HG03196 (cell line): ENCODE measurements at regions not wholly inside any gene's neighbourhood (a gene's known extent, or its start where the extent isn't known, plus 50 kb on each side); places are given as distances from the start of the nearest gene placed in this dataset.
"Not testable (repeated sequence)": the region's sequence is repeated elsewhere in the genome, so short reads cannot be mapped to it uniquely, and the experiment has no call there.

Experiments used
- ATAC-seq: cut with Tn5 transposase; IDR thresholded peaks from one replicate; pipeline ENCODE4 v1.9.1; 2021; ENCODE audit not compliant: unreplicated experiment

DNA sequence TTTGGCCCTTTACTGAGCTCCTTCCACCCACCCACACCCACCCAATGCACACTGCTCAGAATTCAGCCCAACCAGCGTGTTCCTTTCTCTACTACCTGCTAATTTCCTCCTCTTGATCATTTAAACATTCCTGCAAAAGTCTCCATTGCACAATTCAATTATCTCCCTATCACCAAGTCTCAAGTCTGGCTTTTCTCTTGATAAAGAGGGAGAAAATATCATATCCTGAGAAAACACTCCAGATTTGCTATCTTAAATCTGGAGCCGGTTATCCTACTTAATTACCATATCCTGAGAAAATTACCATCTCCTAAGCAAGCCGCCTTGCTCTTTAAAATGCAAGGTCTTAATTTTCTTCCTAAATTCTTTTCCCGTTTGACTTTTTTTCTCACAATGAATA, 505.5 kb downstream of the XPNPEP1 start:
- ATAC-seq: no peak

DNA sequence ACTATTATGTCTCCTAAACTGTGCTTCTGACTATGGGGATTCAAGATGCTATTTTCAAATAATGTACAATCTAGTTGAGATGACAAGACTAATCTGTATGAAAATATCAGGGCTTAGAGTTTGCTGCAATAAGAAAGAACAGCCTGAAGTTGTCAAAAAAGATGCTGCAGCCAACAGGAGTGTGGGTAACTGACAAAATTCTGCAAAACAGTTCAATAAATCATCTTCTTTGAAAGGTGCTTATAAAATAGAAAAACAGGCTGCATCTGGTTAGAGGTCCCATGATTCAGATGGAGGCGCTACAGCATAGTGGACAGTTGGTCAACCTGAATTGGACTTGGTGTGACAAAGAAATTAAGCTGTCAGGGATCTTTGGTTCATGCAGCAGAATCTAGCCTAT, 511.0 kb downstream of the XPNPEP1 start:
- ATAC-seq: no peak

DNA sequence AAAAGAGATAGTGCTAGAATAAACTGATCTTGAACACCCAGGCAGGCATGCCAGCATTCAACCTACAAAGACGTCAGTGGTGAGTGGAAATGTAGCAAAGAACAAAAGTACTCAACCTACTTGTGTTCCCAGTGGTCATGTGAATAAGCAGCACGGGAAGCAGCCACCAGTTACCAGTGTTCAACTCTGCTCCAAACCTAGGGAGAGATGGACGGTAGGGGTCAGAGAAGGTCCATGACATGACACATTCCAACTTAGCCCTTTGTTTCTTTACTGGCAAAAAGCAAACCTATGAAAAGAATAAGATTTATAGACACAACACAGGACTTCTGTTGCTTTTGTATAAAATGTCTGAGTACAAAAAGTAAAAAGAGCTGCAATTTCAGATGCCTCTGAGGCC, 511.4 kb downstream of the XPNPEP1 start:
- ATAC-seq: no peak

DNA sequence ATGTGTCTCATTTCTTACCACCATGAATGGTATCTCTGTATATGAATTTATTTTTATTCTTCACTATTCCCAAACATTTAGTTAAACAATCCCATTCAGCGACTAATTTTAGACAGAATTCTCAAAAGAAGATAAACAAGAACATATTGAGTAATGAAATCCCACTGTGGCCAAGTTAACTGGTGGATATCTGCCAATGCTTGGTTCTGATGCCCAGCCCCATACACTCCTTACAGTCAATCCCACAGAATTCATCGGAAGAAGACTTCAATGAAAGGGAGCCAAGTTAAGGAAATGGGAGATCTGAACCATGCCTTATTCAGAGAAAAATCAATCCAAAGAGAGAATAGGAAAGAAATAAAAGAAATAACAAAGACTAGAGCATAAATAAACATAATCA, 518.0 kb downstream of the XPNPEP1 start:
- ATAC-seq: no peak

DNA sequence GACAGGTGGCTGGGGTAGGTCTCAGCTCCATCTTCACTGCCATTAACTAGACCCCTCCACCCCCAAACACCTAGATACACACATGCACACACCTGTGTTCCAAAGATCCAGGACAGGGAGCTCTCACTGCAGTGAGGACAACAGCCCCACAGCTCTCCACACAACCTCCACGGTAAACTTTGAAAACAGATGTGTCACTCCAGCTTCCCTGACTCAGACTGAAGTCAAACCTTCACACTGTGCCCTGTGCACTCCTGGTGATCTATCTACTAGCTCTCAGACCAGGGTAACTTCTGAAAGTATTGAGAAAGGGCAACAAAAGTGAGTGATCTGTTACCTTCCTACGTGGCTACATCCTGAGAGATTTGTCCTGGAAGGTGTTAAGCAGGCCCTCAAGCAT, 519.8 kb downstream of the XPNPEP1 start:
- ATAC-seq: no peak

DNA sequence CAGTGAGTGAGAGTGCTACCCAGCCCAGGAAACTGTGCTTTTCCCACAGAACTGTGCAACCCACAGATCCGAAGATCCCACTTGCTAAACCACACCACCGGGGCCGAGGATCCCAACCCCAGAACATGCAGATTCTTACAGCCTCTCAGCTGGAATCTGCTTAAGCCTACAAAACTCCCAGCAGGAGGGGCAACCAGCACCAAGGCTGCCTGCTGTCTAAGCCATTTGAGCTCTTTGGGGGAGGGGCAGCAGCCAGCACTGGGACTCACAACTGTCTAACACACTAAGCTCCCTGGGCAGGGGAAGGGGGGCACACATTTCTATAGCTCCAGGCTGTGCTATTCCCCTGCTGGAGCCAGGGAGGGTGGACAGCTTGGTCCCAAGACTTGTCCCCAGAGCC, 529.9 kb downstream of the XPNPEP1 start:
- ATAC-seq: no peak

DNA sequence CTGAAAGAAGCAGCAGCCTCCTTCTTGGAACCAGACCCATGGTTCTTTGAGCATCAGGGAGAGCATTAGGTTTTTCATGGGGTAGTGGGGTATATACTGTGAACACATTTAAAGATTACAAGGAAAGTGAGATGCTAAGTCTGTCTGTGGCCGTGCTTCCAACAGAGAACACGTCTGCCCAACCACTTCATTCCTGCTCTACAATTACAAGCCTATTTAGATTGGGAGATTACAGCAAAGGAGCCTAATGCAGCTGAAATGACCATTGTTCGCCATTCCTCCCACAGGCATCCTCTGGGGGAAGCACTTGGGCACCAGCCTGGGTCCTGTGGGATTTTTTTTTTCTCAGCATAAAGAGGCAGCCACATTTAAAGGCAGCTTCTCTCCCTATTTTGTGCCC, 536.4 kb downstream of the XPNPEP1 start:
- ATAC-seq: no peak

DNA sequence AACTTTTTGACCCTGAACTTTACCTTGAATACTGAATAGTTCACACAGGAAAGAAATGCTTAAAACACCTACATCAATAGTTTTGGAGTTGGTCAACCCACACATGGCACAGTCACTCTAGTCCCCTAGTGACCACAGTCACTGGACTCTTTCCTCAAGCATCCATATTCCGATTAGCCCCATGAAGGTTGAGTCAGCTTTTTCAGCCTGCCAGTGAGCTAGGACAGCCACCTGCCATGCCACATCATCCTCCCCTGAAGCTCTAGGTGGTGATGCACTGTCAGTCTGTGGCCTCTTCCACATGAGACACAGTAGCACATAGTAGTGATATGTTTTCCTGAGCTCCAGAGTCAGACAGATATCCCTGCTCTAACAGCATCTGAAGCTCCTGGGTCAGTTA, 537.2 kb downstream of the XPNPEP1 start:
- ATAC-seq: no peak

DNA sequence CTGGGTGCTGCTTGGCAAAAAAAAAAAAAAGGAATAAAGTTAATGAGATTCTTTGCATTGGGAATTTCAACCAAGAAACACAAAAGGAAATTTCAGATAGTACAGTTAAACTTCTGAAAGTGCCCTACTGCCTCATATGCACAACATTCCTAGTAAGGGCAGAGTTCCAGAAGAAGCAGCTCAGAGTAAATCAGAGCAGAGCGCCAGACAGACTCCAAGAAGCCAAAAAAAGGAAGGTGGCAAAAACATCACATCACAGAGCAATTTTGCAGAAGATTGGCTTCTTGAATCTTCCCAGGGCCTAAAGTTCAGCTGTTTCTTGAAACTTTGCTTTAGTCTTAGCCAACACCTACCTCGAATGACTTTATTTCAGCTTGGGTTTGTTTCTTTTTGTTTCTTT, 544.1 kb downstream of the XPNPEP1 start:
- no peak for ATAC-seq

DNA sequence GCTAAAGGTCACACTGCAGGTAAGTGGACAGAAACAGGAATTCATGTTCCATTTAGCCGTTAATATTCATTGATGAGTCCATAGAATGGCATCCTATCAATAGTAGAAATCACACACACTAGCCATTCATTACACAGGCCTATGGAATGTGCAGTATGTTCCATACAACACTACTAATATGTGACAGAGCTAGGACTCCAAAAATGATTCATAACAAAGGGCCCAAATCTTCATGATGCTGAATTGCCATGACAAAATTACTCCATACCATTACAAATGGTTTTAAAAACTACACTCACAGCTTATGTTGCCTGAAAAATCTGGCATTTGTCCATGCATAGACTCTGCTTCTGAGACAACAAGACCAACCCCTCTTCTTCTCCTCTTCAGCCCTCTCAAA, 549.1 kb downstream of the XPNPEP1 start:
- no peak for ATAC-seq

DNA sequence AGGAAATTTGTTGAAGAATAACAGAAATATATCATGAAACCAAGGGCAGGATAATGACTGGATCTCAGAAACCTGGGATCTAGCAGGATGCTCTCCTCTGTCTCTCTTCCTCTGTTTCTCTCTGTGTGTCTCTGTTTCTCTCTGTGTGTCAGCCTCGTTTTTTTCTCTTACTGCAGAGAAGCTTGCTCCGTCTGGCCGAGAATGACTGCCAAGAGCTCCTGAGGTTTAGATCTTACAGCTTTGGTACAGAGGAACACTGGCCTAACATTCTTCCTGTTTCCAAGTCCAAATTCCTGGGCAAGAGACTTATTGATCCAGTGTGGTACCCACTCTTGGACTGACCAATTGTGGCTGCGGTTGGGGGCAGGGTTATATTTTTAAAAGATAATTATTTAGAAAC, 564.0 kb downstream of the XPNPEP1 start:
- no peak for ATAC-seq

DNA sequence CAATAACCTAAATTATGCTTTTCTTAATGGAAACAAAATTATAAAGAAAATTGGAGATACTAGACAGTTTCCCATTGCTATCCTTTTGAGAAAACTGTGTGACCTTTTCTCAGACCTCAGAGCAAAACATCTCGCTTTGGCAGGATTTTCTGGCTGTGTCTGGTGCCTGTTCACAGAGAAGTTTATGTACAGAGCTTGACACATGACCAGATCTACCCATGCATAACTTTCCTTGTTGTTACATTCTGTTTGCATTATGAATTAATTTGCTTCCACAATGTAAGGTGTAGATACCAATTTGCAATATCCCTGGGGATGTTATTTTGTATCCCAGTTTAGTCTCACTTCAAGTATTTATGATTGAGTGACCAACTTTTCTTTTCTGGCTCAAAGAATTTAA, 565.0 kb downstream of the XPNPEP1 start:
- ATAC-seq: no peak

DNA sequence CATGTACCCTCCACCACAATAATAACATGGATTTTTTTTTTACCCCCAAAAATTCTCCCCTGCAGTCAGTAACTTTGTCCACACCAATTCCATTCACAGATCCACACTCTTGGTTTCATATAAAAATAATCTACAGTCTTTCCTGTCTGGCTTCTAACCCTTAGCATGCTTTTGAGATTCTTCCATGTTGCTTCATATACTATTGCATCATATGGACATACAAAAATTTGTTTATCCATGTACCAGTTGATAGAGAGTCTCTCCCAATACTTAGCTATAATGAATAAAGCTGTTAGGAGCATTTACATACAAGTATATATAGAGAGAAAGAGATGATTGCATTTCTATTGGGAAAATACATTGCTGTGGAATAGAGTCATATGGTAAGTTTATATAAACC, 575.0 kb downstream of the XPNPEP1 start:
- ATAC-seq: no peak

DNA sequence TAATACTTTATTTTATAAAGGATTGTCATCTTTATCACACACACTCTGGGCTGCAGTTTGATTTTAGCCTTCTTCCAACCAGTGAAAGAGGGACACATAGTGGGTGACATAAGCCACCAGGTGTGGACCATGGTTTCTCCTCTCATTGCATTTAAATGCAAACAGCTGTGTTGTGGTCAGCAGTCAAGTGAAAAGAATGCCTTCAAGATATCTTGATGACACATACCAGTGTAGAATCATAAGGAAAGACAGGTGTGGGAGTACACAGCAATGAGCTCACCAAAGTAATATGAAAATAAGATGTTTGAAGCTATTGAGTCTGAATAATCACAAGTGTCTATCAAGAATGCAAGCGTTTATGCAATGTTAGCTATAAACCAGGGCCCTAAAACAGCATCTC, 580.0 kb downstream of the XPNPEP1 start:
- ATAC-seq: no peak

DNA sequence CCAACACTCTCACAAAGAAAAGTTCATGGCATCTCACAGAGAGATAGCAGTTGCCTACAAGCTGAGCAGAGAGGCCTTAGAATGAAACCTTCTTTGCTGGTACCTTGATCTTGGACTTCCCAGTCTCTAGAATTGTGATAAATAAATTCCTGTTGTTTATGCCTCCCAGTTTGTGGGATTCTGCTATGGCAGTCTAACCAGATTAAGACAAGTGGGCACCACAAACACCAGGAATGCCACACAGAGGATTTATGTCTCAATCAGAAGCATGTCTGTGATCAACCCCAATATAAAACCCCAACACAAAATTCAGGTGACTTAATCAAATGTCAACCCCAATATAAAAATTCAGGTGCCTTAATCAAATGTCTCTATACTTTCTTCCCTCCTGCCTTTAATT, 581.3 kb downstream of the XPNPEP1 start:
- ATAC-seq: no peak

DNA sequence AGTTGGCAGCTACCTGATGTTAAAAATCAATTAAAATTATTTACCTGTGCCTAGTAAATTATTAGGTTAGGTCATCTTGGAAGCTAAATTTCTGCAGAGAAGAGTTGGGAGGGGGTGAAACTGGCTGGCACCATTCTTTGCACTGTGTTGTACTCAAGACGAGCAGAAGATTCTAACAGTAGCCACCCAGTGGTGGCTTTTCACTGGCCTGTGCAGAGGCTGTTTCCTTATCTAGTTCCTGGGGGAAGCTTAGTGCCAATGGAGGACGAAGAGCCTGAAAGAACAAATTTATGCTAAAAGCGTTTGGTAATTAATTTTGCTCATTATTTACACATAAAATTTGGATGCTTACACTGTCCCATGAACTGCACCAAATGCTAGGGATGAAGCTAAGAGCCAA, 595.3 kb downstream of the XPNPEP1 start:
- no peak for ATAC-seq

DNA sequence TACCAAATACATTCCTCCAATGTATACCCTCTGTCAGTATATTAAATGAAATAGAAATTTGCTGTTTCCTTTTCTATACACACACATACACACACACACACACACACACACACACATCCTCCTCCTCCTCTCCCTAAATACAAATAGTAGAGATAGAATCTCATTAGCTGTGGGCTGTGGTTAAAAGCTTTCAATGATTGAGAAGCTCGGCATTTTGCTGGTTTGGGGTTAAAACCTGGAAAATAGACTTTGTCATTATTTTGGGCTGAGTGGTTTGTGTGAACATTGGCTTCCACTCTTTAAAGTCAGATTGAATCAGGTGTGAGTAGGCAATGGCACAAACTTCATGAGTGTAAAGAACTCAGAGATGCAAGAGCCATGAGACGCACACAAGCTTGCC, 596.0 kb downstream of the XPNPEP1 start:
- ATAC-seq: no peak

DNA sequence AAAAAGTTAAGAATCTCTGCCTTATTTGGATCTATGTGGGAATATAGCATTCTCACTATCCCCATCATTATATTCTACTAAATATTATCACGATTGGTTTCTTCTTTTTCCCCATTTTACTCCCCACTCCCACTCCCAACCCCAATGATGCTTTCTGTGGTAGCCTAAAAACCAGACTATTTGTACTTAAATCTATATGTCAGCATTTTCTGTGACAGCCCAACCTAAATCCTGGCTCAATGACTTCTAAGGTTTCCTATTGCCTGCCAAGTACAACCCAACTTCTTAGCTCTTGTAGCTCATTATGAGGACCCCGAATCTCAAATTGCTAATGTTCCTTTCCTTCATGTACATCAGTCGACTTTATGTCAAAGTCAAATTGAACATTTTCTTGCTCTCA, 598.6 kb downstream of the XPNPEP1 start:
- ATAC-seq: no peak

DNA sequence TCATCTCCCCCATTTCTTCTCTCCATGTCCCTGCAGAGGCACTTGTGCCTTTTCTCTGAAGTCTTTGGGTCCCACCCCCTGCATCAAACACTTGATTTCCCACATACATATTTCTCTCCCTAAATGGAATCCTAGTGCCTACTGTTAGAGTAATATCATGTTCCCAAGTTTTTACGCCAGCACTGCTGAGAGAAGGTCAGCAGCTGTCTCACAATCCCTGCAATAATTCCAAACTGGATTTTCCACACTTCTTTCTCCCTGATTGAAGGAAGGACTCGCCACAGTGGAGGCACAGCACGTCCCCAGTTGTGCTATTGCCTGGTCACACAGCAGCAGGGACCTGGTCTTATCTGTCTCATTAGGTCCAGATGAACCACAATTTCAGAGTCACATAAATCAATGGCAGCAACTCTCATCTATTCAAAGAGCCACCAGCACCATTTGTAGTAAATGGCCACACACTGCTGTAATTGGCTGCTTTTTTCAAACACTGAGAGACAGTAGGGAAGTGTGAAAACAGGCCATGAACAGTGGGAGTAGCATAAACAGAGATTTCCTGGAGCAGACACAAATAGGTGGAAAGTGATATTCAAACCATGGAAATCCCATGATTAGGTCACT, 605.5 kb downstream of the XPNPEP1 start:
- ATAC-seq: no peak

DNA sequence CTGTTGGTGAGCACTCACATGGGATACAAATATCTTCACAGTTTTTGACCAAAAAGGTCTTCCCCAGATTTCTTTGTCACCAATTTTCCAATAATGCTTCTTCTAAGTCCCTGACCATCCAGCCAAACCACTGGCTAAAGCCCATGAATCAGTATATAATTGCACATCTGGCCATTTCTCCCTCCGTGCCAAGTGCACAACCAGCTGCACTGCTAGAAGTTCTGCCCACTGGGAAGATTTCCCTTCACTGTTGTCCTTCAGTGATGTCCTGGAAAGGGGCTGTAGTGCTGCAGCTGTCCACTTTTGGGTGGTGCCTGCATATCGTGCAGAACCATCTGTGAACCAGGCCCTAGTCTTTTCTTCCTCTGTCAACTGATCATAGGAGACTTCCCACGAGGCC, 609.3 kb downstream of the XPNPEP1 start:
- not testable (repeated sequence) for ATAC-seq

DNA sequence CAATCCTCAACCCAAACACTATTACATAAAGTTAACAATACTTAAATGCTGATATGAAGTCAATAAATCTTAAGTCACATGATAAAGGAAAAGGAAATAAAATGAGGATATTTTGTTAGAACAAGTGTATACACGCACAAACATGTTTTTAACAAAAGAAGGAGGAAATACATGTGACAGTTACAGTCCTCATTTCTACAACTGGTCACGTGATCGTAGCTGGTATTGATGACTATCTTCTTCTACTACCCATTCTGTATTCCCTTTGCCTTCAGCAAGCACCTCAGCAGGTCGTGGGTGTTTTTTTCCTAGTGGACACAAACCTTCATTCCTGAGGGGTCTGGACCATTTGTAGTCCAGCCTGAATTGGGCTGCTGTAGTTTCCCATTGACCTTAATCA, 610.8 kb downstream of the XPNPEP1 start:
- ATAC-seq: not testable (repeated sequence)

DNA sequence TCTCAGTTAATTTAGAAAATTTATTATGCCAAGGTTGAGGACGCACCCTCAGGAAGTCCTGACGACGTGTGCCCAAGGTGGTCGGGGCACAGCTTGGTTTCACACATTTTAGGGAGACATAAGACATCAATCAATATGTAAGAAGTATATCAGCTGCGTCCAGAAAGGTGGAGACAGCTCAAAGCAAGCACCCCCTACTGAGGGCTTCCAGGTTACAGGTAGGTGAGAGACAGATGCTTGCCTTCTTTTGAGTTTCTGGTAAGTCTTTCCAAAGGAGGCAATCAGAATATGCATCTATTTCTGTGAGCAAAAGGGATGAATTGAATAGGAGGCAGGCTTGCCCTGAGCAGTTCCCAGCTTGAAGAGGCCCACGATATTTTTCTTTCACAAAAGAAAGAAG, 614.3 kb downstream of the XPNPEP1 start:
- no peak for ATAC-seq

DNA sequence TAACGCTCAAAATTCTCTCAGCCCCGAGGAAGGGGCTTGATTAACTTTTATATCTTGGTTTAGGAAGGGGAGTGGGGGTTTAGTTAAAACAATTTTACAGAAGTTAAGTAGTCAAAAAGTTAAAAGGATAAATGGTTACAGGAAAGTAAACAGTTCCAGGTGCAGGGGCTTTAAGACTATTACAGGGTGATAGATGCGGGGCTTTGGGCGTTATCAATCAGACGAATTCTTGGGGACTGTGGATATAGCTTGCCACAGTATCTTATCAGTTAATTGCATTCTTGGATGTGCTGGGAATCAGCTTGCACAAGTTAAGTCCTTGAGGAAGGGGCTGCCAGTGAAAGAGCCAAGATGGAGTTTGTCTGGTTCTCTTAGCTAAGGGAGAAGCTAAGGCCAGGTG, 616.2 kb downstream of the XPNPEP1 start:
- not testable (repeated sequence) for ATAC-seq

DNA sequence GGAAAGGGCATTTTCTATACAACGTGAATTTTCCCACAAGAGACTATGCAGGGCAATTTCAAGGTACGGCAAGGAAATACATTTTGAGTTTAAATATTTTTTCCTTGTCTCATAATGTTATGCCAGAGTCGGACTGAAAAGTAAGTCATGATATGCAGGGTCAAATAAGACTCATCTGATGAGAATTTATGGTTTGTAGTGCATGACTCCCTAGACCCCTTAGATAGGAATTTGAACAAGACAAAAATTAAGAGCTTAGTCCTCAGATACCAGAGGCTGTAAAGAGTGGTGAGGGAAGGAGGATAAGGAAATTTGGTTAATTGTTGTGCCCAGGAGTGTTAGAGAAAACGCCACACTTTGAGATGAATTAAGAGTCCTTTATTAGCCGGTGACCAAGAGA, 616.6 kb downstream of the XPNPEP1 start:
- ATAC-seq: no peak
